Smooth muscle cell (in vitro differentiated cells): ENCODE measurements at regions not wholly inside any gene's neighbourhood (a gene's known extent, or its start where the extent isn't known, plus 50 kb on each side); places are given as distances from the start of the nearest gene placed in this dataset.

ENCODE experiments used
- DNase-seq: peaks from one replicate; lab custom pipeline; 2025; ENCODE audit not compliant: unreplicated experiment; lab: John Stamatoyannopoulos, UW
- H2AFZ ChIP-seq: fragments of 200-600 bp; sonication (generic); 2 replicates; pipeline ENCODE4 v1.6.0; 2016; ENCODE audit warnings: antibody characterized with exemption, low read depth, mild to moderate bottlenecking
- H3F3A ChIP-seq: fragments of 200-600 bp; sonication (generic); 2 replicates; pipeline ENCODE4 v1.6.0; 2017; ENCODE audit warnings: antibody characterized with exemption, low read depth
- H3K27ac ChIP-seq: fragments of 200-600 bp; sonication (generic); 2 replicates; pipeline ENCODE4 v1.5.1; 2016; ENCODE audit warnings: low read depth, mild to moderate bottlenecking
- H3K27me3 ChIP-seq: fragments of 200-600 bp; sonication (generic); 2 replicates; pipeline ENCODE4 v1.6.1; 2016; ENCODE audit warnings: low read depth, mild to moderate bottlenecking
- H3K36me3 ChIP-seq: fragments of 200-600 bp; sonication (generic); 2 replicates; pipeline ENCODE4 v1.5.1; 2016; ENCODE audit warnings: low read depth
- H3K4me1 ChIP-seq: fragments of 200-600 bp; sonication (generic); 2 replicates; pipeline ENCODE4 v1.5.1; 2016; ENCODE audit warnings: low read depth
- H3K4me2 ChIP-seq: fragments of 200-600 bp; sonication (generic); 2 replicates; pipeline ENCODE4 v1.6.0; 2016; ENCODE audit warnings: mild to moderate bottlenecking
- H3K4me3 ChIP-seq: fragments of 200-600 bp; sonication (generic); 2 replicates; pipeline ENCODE4 v1.5.1; 2016; ENCODE audit warnings: mild to moderate bottlenecking
- H3K79me2 ChIP-seq: fragments of 200-600 bp; sonication (generic); 2 replicates; pipeline ENCODE4 v1.6.0; 2016; ENCODE audit warnings: low read depth, mild to moderate bottlenecking
- H3K9ac ChIP-seq: fragments of 200-600 bp; sonication (generic); 2 replicates; pipeline ENCODE4 v1.6.0; 2016; ENCODE audit warnings: low read depth
- H3K9me3 ChIP-seq: fragments of 200-600 bp; sonication (generic); replicated peaks from 2 replicates; pipeline ENCODE4 v1.5.1; 2016; ENCODE audit warnings: low read depth
- H4K20me1 ChIP-seq: fragments of 200-600 bp; sonication (generic); 2 replicates; pipeline ENCODE4 v1.6.0; 2016; ENCODE audit warnings: low read depth
- WGBS: methylation state at CpG from one replicate; pipeline ENCODE4 v1.1.7; 2016; ENCODE audit warnings: low lambda C conversion rate; 5-methylcytosine and 5-hydroxymethylcytosine counted together
- TF ChIP-seq, protein P1 (sequence below): fragments of 200-600 bp; sonication (generic); IDR thresholded peaks from 2 replicates; pipeline ENCODE4 v1.5.1; 2017; ENCODE audit warnings: borderline replicate concordance, mild to moderate bottlenecking, antibody characterized with exemption; ENCODE audit not compliant: insufficient read depth, poor library complexity, severe bottlenecking

DNA sequence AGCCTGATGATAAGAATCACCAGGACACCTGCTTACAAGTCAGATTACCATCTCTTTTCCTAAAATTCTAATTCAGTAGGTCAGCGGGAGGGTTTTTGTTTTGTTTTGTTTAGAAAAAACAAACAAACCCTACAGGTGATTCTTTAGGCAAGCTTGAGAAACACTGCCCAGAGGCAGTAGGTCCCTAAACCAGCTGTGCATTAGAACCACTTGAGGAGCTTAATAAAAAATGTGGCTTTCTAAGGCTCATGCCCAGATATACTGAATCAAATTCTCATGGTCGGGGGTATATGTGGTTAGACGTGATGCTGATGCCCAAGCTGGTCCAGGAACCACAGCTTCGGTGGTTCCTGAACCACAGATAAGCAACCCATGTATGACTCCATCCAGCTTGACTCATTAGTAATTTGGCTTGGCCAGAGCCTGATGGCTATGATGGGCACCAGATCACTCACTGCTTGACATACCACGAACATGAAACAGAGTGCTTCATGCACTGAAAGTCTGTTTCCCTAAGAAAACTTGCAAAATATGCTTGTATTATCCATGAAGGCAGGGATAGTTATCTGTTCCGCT lies 338.1 kb upstream of the F9 start:
- Histone ChIP-seq H3K4me2 (no peak overlapping the region), H3K79me2 (no peaks in the 10 kb centered on the region), H3K9ac (no peak overlapping the region), H3K4me1 (no peaks in the 10 kb centered on the region), H3K27me3 (peaks cover 33% of the 10 kb centered on the region), H4K20me1 (no peaks in the 10 kb centered on the region), H3F3A (no peaks in the 10 kb centered on the region), H3K4me3 (no peak overlapping the region), H3K9me3 (no peaks in the 10 kb centered on the region), H2AFZ (no peak overlapping the region), H3K27ac (no peak overlapping the region), H3K36me3 (no peaks in the 10 kb centered on the region)
- DNase-seq, result no peak
- TF ChIP-seq, protein P1, sequence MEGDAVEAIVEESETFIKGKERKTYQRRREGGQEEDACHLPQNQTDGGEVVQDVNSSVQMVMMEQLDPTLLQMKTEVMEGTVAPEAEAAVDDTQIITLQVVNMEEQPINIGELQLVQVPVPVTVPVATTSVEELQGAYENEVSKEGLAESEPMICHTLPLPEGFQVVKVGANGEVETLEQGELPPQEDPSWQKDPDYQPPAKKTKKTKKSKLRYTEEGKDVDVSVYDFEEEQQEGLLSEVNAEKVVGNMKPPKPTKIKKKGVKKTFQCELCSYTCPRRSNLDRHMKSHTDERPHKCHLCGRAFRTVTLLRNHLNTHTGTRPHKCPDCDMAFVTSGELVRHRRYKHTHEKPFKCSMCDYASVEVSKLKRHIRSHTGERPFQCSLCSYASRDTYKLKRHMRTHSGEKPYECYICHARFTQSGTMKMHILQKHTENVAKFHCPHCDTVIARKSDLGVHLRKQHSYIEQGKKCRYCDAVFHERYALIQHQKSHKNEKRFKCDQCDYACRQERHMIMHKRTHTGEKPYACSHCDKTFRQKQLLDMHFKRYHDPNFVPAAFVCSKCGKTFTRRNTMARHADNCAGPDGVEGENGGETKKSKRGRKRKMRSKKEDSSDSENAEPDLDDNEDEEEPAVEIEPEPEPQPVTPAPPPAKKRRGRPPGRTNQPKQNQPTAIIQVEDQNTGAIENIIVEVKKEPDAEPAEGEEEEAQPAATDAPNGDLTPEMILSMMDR, result no peak
- 62% methylated on average over 6 of the region's 6 CpGs for WGBS

DNA sequence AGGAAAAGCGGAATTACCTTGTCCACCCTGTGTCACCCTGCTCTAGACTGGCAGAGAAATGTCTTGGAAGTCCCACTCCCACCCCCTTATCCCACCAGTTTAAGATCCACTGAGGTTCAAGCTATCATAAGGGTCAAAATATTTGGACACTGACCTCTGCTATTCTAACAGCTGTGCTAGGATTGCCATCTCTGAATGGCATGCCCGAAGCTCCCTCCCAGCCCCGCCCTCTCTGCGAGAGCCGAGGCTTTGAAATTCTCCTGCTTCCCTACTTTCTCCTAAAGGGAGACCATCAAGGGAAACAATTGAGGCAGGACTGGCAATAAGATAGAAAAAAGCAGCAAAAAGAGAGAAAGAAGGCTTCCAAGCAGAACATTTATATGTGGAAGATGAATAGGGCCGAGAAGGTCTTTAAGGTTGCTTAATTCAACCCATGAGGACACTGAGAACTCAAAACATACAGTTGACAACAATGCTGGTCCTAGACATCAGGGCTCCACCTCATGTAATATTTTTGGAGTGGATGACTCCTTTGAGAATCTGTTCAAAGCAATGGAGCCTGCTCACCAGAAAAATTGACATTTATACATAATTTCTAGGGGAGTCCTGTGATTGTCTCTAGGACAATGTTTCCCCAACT lies 338.7 kb upstream of the F9 start:
- H3K4me3 ChIP-seq, result no peak overlapping the region
- no peaks in the 10 kb centered on the region for H3K36me3 ChIP-seq
- H3K4me1 ChIP-seq, result no peaks in the 10 kb centered on the region
- peaks cover 33% of the 10 kb centered on the region for H3K27me3 ChIP-seq
- no peaks in the 10 kb centered on the region for H3K9me3 ChIP-seq
- no peak overlapping the region for H3K9ac ChIP-seq
- no peak overlapping the region for H3K27ac ChIP-seq
- WGBS, result 74% methylated on average over 6 of the region's 6 CpGs
- DNase-seq, result no peak
- TF ChIP-seq, protein P1, result no peak
- no peak overlapping the region for H3K4me2 ChIP-seq
- H3K79me2 ChIP-seq, result no peaks in the 10 kb centered on the region
- H2AFZ ChIP-seq, result no peak overlapping the region
- no peaks in the 10 kb centered on the region for H4K20me1 ChIP-seq
- no peaks in the 10 kb centered on the region for H3F3A ChIP-seq

DNA sequence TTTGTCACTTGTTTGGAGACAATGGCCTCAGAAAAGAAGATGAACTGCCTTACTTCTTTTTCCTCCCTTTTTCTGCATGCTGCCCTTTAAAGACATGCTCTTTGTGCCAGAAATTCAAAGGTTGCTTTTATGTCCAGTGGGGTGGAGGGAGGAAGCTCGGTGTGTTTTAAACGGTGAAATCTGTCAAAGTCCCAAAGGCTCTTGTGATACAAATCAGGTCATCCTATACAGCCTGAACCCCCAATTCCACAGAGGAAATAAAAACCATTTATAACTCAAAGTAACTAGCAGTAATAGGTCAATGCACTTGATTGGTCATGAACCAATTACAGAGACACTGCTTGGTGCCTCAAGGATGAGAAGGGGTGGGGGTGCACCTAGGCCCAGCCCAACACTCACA lies 339.3 kb upstream of the F9 start:
- Histone ChIP-seq H3K36me3 (no peaks in the 10 kb centered on the region), H3K9ac (no peak overlapping the region), H3K79me2 (no peaks in the 10 kb centered on the region), H3K4me2 (no peak overlapping the region), H4K20me1 (no peaks in the 10 kb centered on the region), H2AFZ (no peak overlapping the region), H3K9me3 (no peaks in the 10 kb centered on the region), H3K27me3 (peaks cover 30% of the 10 kb centered on the region), H3K27ac (no peak overlapping the region), H3K4me1 (no peaks in the 10 kb centered on the region), H3K4me3 (no peak overlapping the region), H3F3A (no peaks in the 10 kb centered on the region)
- DNase-seq, result no peak
- WGBS, result 78% methylated on average over 2 of the region's 2 CpGs
- TF ChIP-seq, protein P1, result no peak

DNA sequence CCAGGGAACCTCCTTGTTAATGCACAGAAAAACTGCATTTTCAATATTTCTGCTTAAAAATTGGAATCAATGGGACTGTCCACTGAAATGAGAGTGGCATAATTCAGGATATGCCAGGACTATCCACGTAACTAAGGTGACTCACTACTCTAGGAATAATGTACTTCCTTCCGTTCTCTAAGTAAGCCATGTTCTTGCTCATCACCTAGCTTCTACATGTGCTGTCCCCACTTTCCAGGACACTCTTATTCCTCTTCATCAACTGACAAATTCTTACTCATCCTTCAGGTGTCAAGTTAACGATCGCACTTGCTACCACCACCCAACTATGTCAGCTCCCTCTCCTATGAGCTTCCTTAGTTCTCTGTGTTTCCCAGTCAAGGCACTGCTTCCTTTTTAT lies 342.8 kb upstream of the F9 start:
- Histone ChIP-seq H3K27me3 (no peaks in the 10 kb centered on the region), H3K4me3 (no peak overlapping the region), H3K9me3 (no peaks in the 10 kb centered on the region), H4K20me1 (no peaks in the 10 kb centered on the region), H3K79me2 (no peaks in the 10 kb centered on the region), H3K36me3 (no peaks in the 10 kb centered on the region), H3K4me1 (no peaks in the 10 kb centered on the region), H3K4me2 (no peak overlapping the region), H3K9ac (no peak overlapping the region), H2AFZ (no peak overlapping the region), H3K27ac (no peak overlapping the region), H3F3A (no peaks in the 10 kb centered on the region)
- TF ChIP-seq, protein P1, result no peak
- 78% methylated on average over 4 of the region's 4 CpGs for WGBS
- no peak for DNase-seq
